Parathyroid adenoma (tissue), 2 donors: ENCODE measurements at regions not wholly inside any gene's neighbourhood (a gene's known extent, or its start where the extent isn't known, plus 50 kb on each side); places are given as distances from the start of the nearest gene placed in this dataset.

ENCODE experiments used
- H2AFZ ChIP-seq: fragments of 300-600 bp; sonication (generic); one replicate; pipeline ENCODE4 v1.7.0; 2017; ENCODE audit warnings: antibody characterized with exemption, mild to moderate bottlenecking
- H3K27ac ChIP-seq: fragments of 300-600 bp; sonication (generic); one replicate; pipeline ENCODE4 v1.7.0; 2017
- H3K27me3 ChIP-seq: fragments of 300-600 bp; sonication (generic); one replicate; pipeline ENCODE4 v1.7.0; 2017; ENCODE audit warnings: low read length; ENCODE audit not compliant: control insufficient read depth, insufficient read depth
- H3K36me3 ChIP-seq: fragments of 300-600 bp; sonication (generic); one replicate; pipeline ENCODE4 v1.7.0; 2017; ENCODE audit warnings: low read length; ENCODE audit not compliant: control insufficient read depth, insufficient read depth
- H3K4me1 ChIP-seq: fragments of 300-600 bp; sonication (generic); one replicate; pipeline ENCODE4 v1.7.0; 2017; ENCODE audit warnings: control low read depth
- H3K4me2 ChIP-seq: fragments of 300-600 bp; sonication (generic); one replicate; pipeline ENCODE4 v1.7.0; 2017; ENCODE audit warnings: low read length
- H3K4me3 ChIP-seq: fragments of 300-600 bp; sonication (generic); one replicate; pipeline ENCODE4 v1.7.0; 2017; ENCODE audit warnings: low read depth, low read length
- H3K79me2 ChIP-seq: fragments of 300-600 bp; sonication (generic); one replicate; pipeline ENCODE4 v1.7.0; 2017; ENCODE audit warnings: control low read depth
- H3K9ac ChIP-seq: fragments of 300-600 bp; sonication (generic); one replicate; pipeline ENCODE4 v1.7.0; 2017; ENCODE audit warnings: mild to moderate bottlenecking
- H3K9me3 ChIP-seq: fragments of 300-600 bp; sonication (generic); one replicate; pipeline ENCODE4 v1.7.0; 2017; ENCODE audit warnings: low read length; ENCODE audit not compliant: control insufficient read depth
- CTCF ChIP-seq: fragments of 300-600 bp; sonication (generic); IDR thresholded peaks from one replicate; pipeline ENCODE4 v1.7.0; 2017; ENCODE audit warnings: antibody characterized with exemption, mild to moderate bottlenecking
- donor health status: primary hyperparathyroidism.

GRCh38 chr5:58123501-58123900 is 336.4 kb downstream of the PLK2 start:
- H3K9me3 ChIP-seq: no peaks in the 10 kb centered on the region
- H3K79me2 ChIP-seq: no peaks in the 10 kb centered on the region
- H3K4me3 ChIP-seq: no peak overlapping the region
- no peaks in the 10 kb centered on the region for H3K36me3 ChIP-seq
- no peak overlapping the region for H3K9ac ChIP-seq
- H3K27ac ChIP-seq: no peak overlapping the region
- no peak for TF ChIP-seq CTCF
- no peak overlapping the region for H2AFZ ChIP-seq
- H3K27me3 ChIP-seq: no peaks in the 10 kb centered on the region
- no peak overlapping the region for H3K4me2 ChIP-seq
- H3K4me1 ChIP-seq: no peaks in the 10 kb centered on the region

DNA sequence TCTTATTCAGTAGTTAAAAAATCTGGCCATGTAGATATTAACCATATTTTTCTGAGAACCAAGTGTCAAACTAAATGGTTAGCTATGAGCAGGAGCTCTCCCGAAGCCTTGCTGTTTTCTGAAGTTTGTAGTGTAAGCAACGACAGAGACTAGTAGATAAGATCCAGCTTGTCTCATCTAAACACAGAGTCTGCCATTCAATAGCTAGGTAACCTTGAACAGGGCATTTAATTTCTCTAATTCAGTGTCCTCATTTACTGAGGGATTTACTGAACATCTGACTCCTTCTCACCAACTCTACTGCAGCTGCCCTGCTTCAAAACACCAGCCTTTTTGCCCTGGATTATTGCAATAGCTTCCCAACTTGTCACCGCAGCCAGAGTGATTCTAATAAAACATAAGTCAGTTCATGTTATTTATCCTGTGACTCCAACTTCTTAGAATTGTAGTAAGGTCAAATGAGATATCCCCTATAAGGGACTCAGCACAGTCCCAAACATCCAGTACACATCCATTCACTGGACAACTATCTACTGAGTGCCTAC is 337.0 kb downstream of the PLK2 start:
- H3K27ac ChIP-seq: no peak overlapping the region
- TF ChIP-seq CTCF: no peak

GRCh38 chr5:58122157-58122556 is 337.7 kb downstream of the PLK2 start:
- Histone ChIP-seq H3K4me2 (no peak overlapping the region), H3K9ac (no peak overlapping the region), H3K9me3 (no peaks in the 10 kb centered on the region), H3K4me1 (no peaks in the 10 kb centered on the region), H3K27ac (no peak overlapping the region), H3K27me3 (no peaks in the 10 kb centered on the region), H3K79me2 (no peaks in the 10 kb centered on the region), H2AFZ (no peak overlapping the region), H3K4me3 (no peak overlapping the region), H3K36me3 (no peaks in the 10 kb centered on the region)
- TF ChIP-seq CTCF: no peak

More for the DNA sequence above, 337.0 kb downstream of the PLK2 start:
- Histone ChIP-seq H3K79me2 (no peaks in the 10 kb centered on the region), H3K4me3 (no peak overlapping the region), H3K27me3 (no peaks in the 10 kb centered on the region), H3K4me2 (no peak overlapping the region), H3K9ac (no peak overlapping the region), H3K36me3 (no peaks in the 10 kb centered on the region), H3K9me3 (no peaks in the 10 kb centered on the region), H3K4me1 (no peaks in the 10 kb centered on the region), H2AFZ (no peak overlapping the region)

DNA sequence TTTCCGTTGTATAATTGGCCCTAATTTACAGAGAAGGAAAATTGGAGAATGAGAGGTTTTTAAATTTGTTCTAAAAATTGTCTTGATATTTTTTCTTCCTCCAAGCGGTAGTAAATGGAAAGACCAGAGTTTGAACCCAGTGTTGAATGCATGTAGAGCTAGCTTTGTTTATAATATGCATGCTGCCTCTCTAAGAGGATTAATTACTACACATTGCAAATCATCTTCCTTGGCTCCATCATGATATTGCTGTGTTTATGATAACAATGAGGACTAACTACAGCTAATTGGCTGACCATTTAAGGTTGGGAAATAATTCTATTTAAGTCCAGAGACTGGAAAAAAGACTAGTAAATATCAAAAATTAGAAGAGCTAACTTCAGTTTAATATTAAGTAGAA is 338.5 kb downstream of the PLK2 start:
- TF ChIP-seq CTCF: no peak
- H3K36me3 ChIP-seq: no peaks in the 10 kb centered on the region
- H3K9me3 ChIP-seq: no peaks in the 10 kb centered on the region
- H3K4me1 ChIP-seq: no peaks in the 10 kb centered on the region
- H3K4me3 ChIP-seq: no peak overlapping the region
- H3K9ac ChIP-seq: no peak overlapping the region
- no peaks in the 10 kb centered on the region for H3K79me2 ChIP-seq
- no peaks in the 10 kb centered on the region for H3K27me3 ChIP-seq
- H2AFZ ChIP-seq: no peak overlapping the region
- no peak overlapping the region for H3K27ac ChIP-seq
- H3K4me2 ChIP-seq: no peak overlapping the region

- H3K36me3 ChIP-seq: no peaks in the 10 kb centered on the region
These were observed 342.3 kb downstream of the PLK2 start for GRCh38 chr5:58117542-58117941.

More at GRCh38 chr5:58117542-58117941, 342.3 kb downstream of the PLK2 start:
- H3K4me1 ChIP-seq: no peaks in the 10 kb centered on the region
- no peaks in the 10 kb centered on the region for H3K27me3 ChIP-seq
- H3K4me2 ChIP-seq: no peak overlapping the region
- H2AFZ ChIP-seq: peak overlapping the region; percentile 17
- no peak overlapping the region for H3K27ac ChIP-seq
- TF ChIP-seq CTCF: no peak
- H3K79me2 ChIP-seq: no peaks in the 10 kb centered on the region
- no peak overlapping the region for H3K9ac ChIP-seq
- no peak overlapping the region for H3K4me3 ChIP-seq
- H3K9me3 ChIP-seq: no peaks in the 10 kb centered on the region
